RWPE2 (cell line): ENCODE measurements at regions not wholly inside any gene's neighbourhood (a gene's known extent, or its start where the extent isn't known, plus 50 kb on each side); places are given as distances from the start of the nearest gene placed in this dataset.

Experiments
- ATAC-seq: fragments of 200-7000 bp; cut with Tn5 transposase; 3 replicates; pipeline ENCODE4 v1.9.1; 2021; ENCODE audit warnings: low read depth
- DNase-seq: peaks from one replicate; pipeline ENCODE4 v3.0.0-alpha.2; 2020; ENCODE audit warnings: low spot score
- H3K27ac ChIP-seq: fragments of 450-650 bp; 2 replicates; pipeline ENCODE4 v1.5.1; 2017; ENCODE audit warnings: mild to moderate bottlenecking; ENCODE audit not compliant: poor library complexity, severe bottlenecking
- H3K27me3 ChIP-seq: fragments of 250-450 bp; sonication (Bioruptor Pico); 2 replicates; pipeline ENCODE4 v1.5.1; 2021; ENCODE audit warnings: mild to moderate bottlenecking, moderate library complexity; ENCODE audit not compliant: insufficient read depth, poor library complexity, severe bottlenecking
- H3K36me3 ChIP-seq: fragments of 250-450 bp; sonication (Bioruptor Pico); 2 replicates; pipeline ENCODE4 v1.5.1; 2020; ENCODE audit warnings: low read depth, mild to moderate bottlenecking, moderate library complexity
- H3K4me1 ChIP-seq: fragments of 250-450 bp; sonication (Bioruptor Pico); 2 replicates; pipeline ENCODE4 v1.5.1; 2021; ENCODE audit warnings: mild to moderate bottlenecking, moderate library complexity; ENCODE audit not compliant: insufficient read depth, poor library complexity, severe bottlenecking
- H3K4me3 ChIP-seq: fragments of 250-450 bp; sonication (Bioruptor Pico); 2 replicates; pipeline ENCODE4 v1.5.1; 2021; ENCODE audit warnings: mild to moderate bottlenecking, moderate library complexity; ENCODE audit not compliant: severe bottlenecking
- H3K9me3 ChIP-seq: fragments of 250-450 bp; sonication (Bioruptor Pico); 2 replicates; pipeline ENCODE4 v1.5.1; 2021; ENCODE audit warnings: mild to moderate bottlenecking, moderate library complexity; ENCODE audit not compliant: severe bottlenecking
- TF ChIP-seq, protein P1 (sequence below): fragments of 450-650 bp; IDR thresholded peaks from one replicate; pipeline ENCODE4 v1.5.1; 2017; ENCODE audit warnings: mild to moderate bottlenecking, moderate library complexity; ENCODE audit not compliant: poor library complexity, severe bottlenecking

DNA sequence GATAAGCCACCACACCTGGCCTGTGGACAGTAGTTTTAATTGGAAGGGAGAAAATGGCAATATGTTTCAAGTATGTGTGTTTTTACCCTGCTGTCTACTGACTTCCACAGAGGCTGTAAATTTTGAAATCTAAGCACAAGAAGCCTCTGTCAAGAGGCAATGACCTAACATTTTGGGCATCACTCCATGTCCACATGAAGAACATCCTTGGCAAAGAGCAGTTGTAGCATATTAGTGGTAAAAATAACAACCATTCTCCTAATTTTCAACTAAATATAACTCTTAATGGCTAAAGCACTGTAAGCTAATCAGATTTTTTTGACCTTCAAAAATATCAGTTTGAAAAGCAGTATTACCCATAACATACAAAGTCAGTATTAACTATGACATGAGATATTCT lies 100.3 kb upstream of the APC start:
- DNase-seq (no peak), ATAC-seq (no peak)
- Histone ChIP-seq H3K4me3 (no peak overlapping the region), H3K4me1 (no peaks in the 10 kb centered on the region), H3K27ac (no peak overlapping the region), H3K27me3 (no peaks in the 10 kb centered on the region), H3K36me3 (no peaks in the 10 kb centered on the region), H3K9me3 (no peaks in the 10 kb centered on the region)
- TF ChIP-seq, protein P1, sequence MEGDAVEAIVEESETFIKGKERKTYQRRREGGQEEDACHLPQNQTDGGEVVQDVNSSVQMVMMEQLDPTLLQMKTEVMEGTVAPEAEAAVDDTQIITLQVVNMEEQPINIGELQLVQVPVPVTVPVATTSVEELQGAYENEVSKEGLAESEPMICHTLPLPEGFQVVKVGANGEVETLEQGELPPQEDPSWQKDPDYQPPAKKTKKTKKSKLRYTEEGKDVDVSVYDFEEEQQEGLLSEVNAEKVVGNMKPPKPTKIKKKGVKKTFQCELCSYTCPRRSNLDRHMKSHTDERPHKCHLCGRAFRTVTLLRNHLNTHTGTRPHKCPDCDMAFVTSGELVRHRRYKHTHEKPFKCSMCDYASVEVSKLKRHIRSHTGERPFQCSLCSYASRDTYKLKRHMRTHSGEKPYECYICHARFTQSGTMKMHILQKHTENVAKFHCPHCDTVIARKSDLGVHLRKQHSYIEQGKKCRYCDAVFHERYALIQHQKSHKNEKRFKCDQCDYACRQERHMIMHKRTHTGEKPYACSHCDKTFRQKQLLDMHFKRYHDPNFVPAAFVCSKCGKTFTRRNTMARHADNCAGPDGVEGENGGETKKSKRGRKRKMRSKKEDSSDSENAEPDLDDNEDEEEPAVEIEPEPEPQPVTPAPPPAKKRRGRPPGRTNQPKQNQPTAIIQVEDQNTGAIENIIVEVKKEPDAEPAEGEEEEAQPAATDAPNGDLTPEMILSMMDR: no peak

DNA sequence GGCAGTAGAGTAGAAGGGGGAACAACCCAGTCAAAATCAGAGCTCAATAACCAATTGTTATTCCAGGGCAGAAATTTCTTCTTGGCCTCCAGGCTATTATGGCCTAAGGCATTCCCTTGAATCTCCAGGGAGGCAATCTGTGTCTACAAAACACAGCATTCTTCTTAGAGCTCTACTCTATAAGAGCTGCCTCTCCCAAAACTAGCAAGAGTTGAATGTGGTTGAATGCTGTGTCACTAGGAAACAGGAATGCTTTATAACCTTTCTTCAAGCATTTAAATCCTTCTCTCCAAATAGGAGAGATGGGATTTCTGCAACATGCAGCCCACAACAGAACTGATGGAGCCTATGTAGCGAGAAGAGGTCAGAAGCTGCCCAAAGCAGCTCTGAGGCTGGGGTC lies 97.1 kb upstream of the APC start:
- Histone ChIP-seq H3K36me3 (no peaks in the 10 kb centered on the region), H3K4me1 (no peaks in the 10 kb centered on the region), H3K4me3 (no peak overlapping the region), H3K27ac (no peak overlapping the region), H3K27me3 (no peaks in the 10 kb centered on the region), H3K9me3 (no peaks in the 10 kb centered on the region)
- ATAC-seq: no peak
- DNase-seq: no peak
- TF ChIP-seq, protein P1: no peak

DNA sequence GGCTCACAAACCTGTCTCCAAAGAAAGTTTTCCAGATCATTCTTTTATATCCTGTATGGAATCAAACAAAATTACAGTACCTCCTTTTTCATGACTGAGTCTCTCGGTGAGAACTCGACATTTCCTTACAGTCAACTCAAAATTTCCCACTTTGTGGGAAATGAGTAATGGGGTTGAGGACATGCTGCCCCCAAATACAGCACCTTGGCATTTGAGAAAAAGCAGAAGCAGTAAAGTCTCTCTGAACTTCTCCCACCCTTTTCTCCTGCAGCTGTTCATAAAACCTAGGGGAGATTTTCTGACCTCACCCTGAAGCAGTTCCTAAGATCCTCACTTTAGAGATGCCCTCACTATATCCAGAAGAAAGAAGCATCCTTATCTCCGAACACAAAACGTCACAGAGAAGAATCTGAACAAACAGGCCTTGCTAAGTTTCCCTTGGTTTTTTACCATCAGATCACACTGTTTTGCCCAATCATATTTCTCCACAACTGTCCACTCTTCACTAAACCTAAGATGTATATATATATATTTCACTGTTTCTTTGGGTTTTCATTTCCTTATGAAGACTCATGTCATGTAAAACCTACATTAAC lies 96.1 kb upstream of the APC start:
- TF ChIP-seq, protein P1: no peak
- Histone ChIP-seq H3K27me3 (no peaks in the 10 kb centered on the region), H3K4me3 (no peak overlapping the region), H3K4me1 (no peaks in the 10 kb centered on the region), H3K9me3 (no peaks in the 10 kb centered on the region), H3K36me3 (no peaks in the 10 kb centered on the region), H3K27ac (no peak overlapping the region)
- ATAC-seq (no peak), DNase-seq (no peak)

DNA sequence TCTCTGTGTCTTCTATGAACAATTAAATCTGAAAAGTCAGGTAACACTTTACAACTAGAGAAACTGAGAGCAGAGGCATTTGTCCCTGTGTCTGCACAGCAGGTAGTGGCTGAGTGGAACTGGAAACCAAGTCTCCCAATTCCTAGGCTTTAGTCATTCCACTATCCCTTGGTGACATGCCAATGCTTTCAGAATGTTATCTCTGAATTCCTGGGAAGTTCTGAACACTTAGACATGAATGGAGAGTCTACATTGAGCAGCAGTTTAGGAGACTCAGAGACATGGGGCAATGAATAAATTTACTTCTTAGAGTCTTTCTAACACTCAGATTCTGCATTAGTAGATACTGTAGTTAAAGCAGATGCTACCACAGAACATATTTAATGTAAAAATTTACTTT lies 94.8 kb upstream of the APC start:
- ATAC-seq (no peak), DNase-seq (no peak)
- H3K9me3 ChIP-seq: no peaks in the 10 kb centered on the region
- H3K36me3 ChIP-seq: no peaks in the 10 kb centered on the region
- H3K4me1 ChIP-seq: no peaks in the 10 kb centered on the region
- TF ChIP-seq, protein P1: no peak
- H3K27ac ChIP-seq: no peak overlapping the region
- no peak overlapping the region for H3K4me3 ChIP-seq
- H3K27me3 ChIP-seq: no peaks in the 10 kb centered on the region

DNA sequence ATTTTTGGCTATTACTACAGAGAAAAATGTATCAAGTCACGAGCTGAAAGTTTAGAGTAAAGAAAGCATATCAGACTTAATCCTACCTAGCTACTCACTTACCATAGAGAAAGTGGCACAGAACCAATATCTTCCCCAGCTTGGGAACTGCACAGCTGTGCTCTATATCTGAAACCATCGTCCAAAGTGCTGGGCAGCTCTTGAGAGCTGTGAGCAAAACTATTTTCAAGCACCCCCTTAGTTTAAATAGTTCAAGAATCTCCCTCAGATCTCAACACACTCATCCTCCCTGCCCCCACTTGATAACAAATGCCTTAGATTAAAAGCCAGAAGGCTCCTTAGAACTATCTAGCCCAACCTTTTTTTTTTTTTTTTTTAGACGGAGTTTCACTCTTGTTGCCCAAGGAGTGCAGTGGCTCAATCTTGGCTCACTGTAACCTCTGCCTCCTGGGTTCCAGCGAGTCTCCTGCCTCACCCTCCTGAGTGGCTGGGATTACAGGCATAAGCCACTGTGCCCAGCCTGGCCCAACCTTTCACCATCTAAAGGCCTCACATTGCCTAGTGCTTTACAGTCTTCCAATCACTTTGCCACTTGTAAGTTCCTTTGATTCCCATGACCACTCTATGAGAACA lies 94.2 kb upstream of the APC start:
- TF ChIP-seq, protein P1: no peak
- ATAC-seq (no peak), DNase-seq (no peak)
- H3K36me3 ChIP-seq: no peaks in the 10 kb centered on the region
- no peaks in the 10 kb centered on the region for H3K27me3 ChIP-seq
- H3K9me3 ChIP-seq: no peaks in the 10 kb centered on the region
- no peaks in the 10 kb centered on the region for H3K4me1 ChIP-seq
- no peak overlapping the region for H3K27ac ChIP-seq
- H3K4me3 ChIP-seq: no peak overlapping the region
